ACC112 (cell line): ENCODE measurements at regions not wholly inside any gene's neighbourhood (a gene's known extent, or its start where the extent isn't known, plus 50 kb on each side); places are given as distances from the start of the nearest gene placed in this dataset.

Experiments
- H2AFZ ChIP-seq: fragments of 200-600 bp; sonication (generic); one replicate; pipeline ENCODE4 v1.6.0; 2017; ENCODE audit warnings: antibody characterized with exemption, low read length; ENCODE audit not compliant: unreplicated experiment
- H3K27ac ChIP-seq: fragments of 200-600 bp; sonication (generic); 2 replicates; pipeline ENCODE4 v1.5.1; 2014; ENCODE audit warnings: low read depth, mild to moderate bottlenecking, antibody characterized with exemption, low read length, moderate library complexity
- H3K27me3 ChIP-seq: fragments of 200-600 bp; sonication (generic); 2 replicates; pipeline ENCODE4 v1.6.1; 2014; ENCODE audit warnings: mild to moderate bottlenecking, antibody characterized with exemption, low read length, moderate library complexity, mixed read lengths; ENCODE audit not compliant: insufficient read depth
- H3K36me3 ChIP-seq: fragments of 200-600 bp; sonication (generic); 2 replicates; pipeline ENCODE4 v1.6.1; 2016; ENCODE audit warnings: mild to moderate bottlenecking, antibody characterized with exemption, low read length, moderate library complexity, mixed read lengths; ENCODE audit not compliant: insufficient read depth
- H3K4me1 ChIP-seq: fragments of 200-600 bp; sonication (generic); one replicate; pipeline ENCODE4 v1.6.1; 2016; ENCODE audit warnings: low read length, mixed read lengths; ENCODE audit not compliant: insufficient read depth, unreplicated experiment, control insufficient read depth
- H3K4me3 ChIP-seq: fragments of 200-600 bp; sonication (generic); 2 replicates; pipeline ENCODE4 v1.5.1; 2014; ENCODE audit warnings: mild to moderate bottlenecking, low read depth, low read length
- H3K79me2 ChIP-seq: fragments of 200-600 bp; sonication (generic); one replicate; pipeline ENCODE4 v1.6.0; 2016; ENCODE audit warnings: low read length; ENCODE audit not compliant: control insufficient read depth, unreplicated experiment, insufficient read depth

DNA sequence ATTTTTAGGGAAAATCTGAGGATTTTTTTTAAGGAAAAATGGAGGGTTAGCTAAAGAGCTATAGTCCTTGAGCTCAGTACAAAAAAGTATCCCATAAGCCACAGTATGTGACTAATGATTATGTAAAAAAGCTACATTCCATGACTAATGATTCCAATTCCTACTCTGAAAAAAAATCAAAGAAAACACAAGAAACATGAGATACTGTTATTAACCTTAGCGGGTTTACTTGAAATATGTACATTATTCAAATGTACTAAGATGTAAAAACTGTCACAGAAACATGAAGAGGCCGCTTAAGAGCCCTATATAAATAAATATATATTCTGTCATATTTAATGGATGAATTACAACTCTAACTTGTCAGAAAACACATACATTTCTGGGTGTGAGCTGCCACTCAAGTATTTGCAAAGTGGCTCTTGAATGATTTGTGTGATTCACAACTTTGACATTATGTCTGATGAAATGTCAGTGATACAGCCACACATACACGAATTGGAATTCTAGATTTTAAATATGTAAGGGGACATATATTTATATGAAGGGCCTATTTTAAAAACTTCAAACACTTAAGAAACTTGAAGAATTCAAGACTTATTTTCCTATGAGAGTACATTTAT, 518.7 kb upstream of the SUCLG2 start:
- Histone ChIP-seq H2AFZ (no peak overlapping the region), H3K4me1 (no peaks in the 10 kb centered on the region), H3K36me3 (no peaks in the 10 kb centered on the region), H3K4me3 (no peak overlapping the region), H3K27ac (no peak overlapping the region), H3K27me3 (no peaks in the 10 kb centered on the region), H3K79me2 (no peaks in the 10 kb centered on the region)

DNA sequence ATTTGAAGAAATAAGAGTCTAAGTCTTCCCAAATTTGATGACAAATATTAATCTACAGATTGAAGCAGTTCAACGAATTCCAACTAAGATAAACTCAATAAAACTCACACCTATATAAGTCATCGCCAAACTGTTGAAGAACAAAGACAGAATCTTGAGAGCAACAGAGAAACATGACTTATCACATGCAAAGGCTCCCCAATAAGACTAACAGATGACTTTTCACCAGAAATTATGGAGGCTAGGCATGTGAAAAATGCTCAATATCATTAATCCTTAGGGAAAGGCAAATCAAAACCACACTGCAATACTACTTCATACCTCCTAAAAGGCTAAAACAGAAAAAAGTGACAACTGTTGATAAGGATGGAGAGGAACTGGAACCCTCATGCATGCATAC, 517.6 kb upstream of the SUCLG2 start:
- Histone ChIP-seq H2AFZ (no peak overlapping the region), H3K36me3 (no peaks in the 10 kb centered on the region), H3K4me3 (no peak overlapping the region), H3K4me1 (no peaks in the 10 kb centered on the region), H3K79me2 (no peaks in the 10 kb centered on the region), H3K27ac (no peak overlapping the region), H3K27me3 (no peaks in the 10 kb centered on the region)

DNA sequence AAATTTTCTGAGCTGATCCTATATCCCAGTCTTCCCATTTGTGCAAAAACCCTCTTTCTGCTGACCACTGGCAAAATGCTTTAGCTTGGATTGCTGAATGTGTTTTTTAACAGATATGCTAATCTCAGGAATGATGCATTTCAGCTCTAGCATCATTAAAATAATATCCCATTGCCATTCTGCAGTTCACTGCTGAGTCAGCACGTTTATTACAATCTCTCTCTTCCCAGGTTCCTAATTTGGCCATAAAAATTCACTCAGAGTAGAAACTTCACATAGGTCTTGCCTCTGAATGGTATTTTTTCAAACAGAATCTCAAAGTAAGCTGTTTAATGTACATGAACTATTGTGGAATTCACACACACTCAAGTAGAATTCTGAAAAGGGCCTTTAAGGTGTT, 509.6 kb upstream of the SUCLG2 start:
- no peak overlapping the region for H3K4me3 ChIP-seq

DNA sequence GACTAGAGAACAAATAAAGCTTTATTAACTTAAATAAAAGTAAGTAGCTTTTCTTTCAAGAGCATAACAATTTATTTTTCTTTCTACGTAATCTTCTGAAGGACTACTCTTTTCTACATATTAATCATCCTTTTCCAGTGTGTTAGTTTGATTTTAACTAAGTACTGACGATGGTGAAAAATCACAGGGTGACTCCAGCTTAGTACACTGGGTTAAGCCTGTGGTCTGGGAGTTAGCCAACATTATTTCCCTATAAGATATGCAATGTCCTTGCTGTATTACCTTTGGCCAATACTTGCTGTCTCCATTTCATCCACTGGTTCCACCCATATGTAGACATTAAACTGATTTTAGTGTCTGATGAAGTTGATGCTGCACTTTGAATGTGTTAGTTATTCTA, 508.6 kb upstream of the SUCLG2 start:
- Histone ChIP-seq H3K27me3 (no peaks in the 10 kb centered on the region), H3K79me2 (no peaks in the 10 kb centered on the region), H3K4me3 (no peak overlapping the region), H3K27ac (no peak overlapping the region), H2AFZ (no peak overlapping the region), H3K4me1 (no peaks in the 10 kb centered on the region), H3K36me3 (no peaks in the 10 kb centered on the region)

More for the DNA sequence above, 509.6 kb upstream of the SUCLG2 start:
- Histone ChIP-seq H3K79me2 (no peaks in the 10 kb centered on the region), H2AFZ (no peak overlapping the region), H3K27ac (no peak overlapping the region), H3K4me1 (no peaks in the 10 kb centered on the region), H3K27me3 (no peaks in the 10 kb centered on the region), H3K36me3 (no peaks in the 10 kb centered on the region)

DNA sequence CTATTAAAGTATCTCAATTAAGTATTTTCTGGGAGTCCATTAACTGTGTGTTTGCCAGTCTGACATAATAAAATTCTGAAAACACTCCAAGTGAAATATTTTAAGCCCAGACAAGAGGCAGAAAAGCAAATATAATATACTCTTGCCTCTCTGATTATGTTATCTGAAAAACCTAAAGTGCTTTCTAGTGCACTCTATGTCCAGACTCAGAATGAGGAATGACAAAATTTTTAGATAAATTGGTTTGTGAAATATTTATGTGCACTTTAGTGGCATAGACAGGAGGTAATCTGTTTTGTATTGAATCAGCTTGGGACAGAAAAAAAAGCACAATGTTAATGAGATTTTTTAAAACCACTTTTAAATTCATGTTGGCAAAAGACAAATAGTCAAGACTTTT, 508.2 kb upstream of the SUCLG2 start:
- no peaks in the 10 kb centered on the region for H3K27me3 ChIP-seq
- no peaks in the 10 kb centered on the region for H3K4me1 ChIP-seq
- no peaks in the 10 kb centered on the region for H3K36me3 ChIP-seq
- H3K4me3 ChIP-seq: no peak overlapping the region
- no peak overlapping the region for H2AFZ ChIP-seq
- H3K79me2 ChIP-seq: no peaks in the 10 kb centered on the region
- H3K27ac ChIP-seq: no peak overlapping the region

DNA sequence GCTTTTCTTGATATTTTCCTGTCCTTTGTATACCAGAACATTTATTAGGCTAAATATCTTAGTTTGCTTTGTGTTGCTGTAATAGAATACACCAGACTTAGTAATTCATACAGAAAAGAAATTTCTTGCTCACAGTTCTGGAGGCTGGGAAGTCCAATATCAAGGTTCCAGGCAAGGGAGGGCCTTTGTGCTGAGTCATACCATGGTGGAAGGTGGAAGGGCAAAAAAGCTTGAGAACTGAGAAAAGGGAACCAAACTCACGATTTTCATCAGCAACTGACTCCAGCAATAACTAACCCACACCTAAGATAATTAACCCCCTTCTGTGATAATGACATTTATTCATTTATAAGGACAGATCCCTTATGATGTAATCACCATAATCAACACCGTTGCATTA, 496.9 kb upstream of the SUCLG2 start:
- Histone ChIP-seq H3K4me3 (no peak overlapping the region), H3K36me3 (no peaks in the 10 kb centered on the region), H3K27ac (no peak overlapping the region)

DNA sequence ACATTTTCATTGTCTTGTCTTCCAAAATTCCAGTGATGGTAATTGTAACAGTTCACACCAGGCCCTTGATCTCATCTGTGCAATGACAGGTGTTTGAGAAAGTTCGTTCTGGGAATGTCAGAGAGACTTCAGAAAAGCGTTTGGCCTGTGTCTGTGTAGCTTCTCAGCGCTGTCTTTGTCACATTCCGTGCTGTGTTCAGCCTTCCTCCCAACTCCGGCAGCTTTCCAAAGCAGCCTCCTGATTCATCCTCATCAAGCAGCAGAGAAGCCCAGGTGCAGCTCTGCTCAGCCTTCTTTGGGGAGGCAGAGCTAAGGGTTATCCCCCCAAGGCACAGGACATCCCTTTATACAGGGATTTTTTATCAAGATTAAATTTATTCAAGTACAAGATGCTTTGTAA, 494.0 kb upstream of the SUCLG2 start:
- Histone ChIP-seq H3K36me3 (no peaks in the 10 kb centered on the region), H3K4me3 (no peak overlapping the region), H3K27me3 (no peaks in the 10 kb centered on the region), H3K27ac (no peak overlapping the region), H3K4me1 (no peaks in the 10 kb centered on the region), H2AFZ (no peak overlapping the region), H3K79me2 (no peaks in the 10 kb centered on the region)

More for the DNA sequence above, 496.9 kb upstream of the SUCLG2 start:
- H3K79me2 ChIP-seq: no peaks in the 10 kb centered on the region
- H2AFZ ChIP-seq: no peak overlapping the region
- H3K4me1 ChIP-seq: no peaks in the 10 kb centered on the region
- no peaks in the 10 kb centered on the region for H3K27me3 ChIP-seq

DNA sequence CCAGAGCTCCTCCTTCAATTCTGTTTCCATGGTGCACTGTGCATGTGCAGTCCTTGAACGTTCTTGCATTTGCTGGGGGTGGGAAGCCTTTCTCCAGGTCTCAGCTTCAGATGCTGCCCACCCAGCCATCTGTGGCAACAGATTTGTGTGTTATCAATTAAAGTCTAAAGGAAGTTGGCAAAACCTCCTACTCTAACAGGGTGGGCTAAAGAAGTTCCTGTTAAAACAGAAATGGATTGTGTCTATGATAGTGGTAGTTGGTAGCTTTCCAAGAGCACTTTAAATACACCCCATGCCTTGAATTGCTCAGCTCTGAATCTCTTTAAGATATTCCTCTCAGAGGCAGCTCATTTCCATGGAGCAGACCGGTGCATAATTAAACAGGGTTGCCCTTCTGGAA, 488.0 kb upstream of the SUCLG2 start:
- H3K27me3 ChIP-seq: no peaks in the 10 kb centered on the region

DNA sequence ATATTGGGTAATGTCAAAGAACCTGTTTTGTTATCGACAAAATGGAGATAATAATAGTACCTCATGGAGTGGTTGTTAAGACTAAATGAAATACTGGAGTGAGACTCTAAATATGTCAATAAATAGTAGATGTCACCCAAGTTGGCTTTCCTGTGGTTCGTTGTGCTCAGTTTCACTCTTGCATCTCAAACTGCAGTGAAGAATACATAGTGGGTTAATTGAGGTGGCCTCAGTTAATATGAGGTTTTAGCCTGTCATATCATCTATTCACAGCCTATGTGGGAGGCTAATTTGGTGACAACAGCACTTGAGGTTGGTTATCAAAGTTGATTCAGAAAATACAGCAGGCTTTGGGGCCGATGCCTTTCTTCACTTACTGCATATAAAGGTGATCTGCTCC, 485.5 kb upstream of the SUCLG2 start:
- H3K4me1 ChIP-seq: no peaks in the 10 kb centered on the region
- no peaks in the 10 kb centered on the region for H3K36me3 ChIP-seq
- H3K79me2 ChIP-seq: no peaks in the 10 kb centered on the region
- no peak overlapping the region for H2AFZ ChIP-seq
- H3K27me3 ChIP-seq: no peaks in the 10 kb centered on the region
- no peak overlapping the region for H3K27ac ChIP-seq
- H3K4me3 ChIP-seq: no peak overlapping the region

More for the DNA sequence above, 488.0 kb upstream of the SUCLG2 start:
- H3K4me3 ChIP-seq: no peak overlapping the region
- no peaks in the 10 kb centered on the region for H3K4me1 ChIP-seq
- H3K27ac ChIP-seq: no peak overlapping the region
- H3K79me2 ChIP-seq: no peaks in the 10 kb centered on the region
- no peak overlapping the region for H2AFZ ChIP-seq
- H3K36me3 ChIP-seq: no peaks in the 10 kb centered on the region

DNA sequence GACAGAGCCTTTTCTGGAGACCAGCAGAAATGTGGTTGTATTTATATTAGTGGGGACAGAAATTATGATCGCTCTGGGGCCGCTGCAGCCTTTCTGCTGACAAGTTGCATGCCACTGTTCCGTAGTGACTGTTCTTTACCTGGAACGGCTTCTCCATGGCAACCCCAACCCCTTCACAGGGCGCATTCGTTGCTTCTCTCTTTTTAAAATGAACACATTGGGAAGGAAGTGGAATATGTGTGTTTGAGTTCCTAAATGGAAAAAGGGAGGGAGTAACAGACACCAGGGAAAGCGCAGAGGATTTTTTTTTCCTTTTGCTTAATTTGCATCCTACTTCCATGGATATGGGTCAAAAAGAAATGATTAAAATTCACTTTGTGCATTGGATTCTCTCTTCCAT, 482.0 kb upstream of the SUCLG2 start:
- H3K79me2 ChIP-seq: no peaks in the 10 kb centered on the region
- H3K4me1 ChIP-seq: no peaks in the 10 kb centered on the region
- H3K27ac ChIP-seq: no peak overlapping the region
- no peak overlapping the region for H2AFZ ChIP-seq
- H3K4me3 ChIP-seq: no peak overlapping the region
- no peaks in the 10 kb centered on the region for H3K27me3 ChIP-seq
- no peaks in the 10 kb centered on the region for H3K36me3 ChIP-seq

DNA sequence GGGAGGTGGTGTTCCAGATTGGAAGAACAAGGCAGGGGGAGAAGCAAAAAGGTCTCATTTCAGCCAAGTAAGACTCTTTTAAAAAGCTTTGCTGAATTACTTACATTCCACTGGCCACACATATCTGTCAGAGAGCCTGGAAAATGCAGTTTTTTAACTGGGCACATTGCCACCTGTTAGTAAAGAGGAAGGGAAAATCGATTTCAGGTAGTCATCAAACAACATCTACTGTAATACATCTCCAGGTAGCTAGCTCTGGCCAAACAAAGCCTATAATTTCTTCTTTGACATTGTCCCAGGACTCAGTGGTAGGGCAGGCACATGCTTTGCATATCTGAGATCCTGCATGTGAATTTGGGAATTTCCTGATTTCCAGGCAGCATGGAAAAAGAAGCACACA, 480.7 kb upstream of the SUCLG2 start:
- Histone ChIP-seq H2AFZ (no peak overlapping the region), H3K4me1 (no peaks in the 10 kb centered on the region), H3K4me3 (no peak overlapping the region), H3K27me3 (no peaks in the 10 kb centered on the region), H3K27ac (no peak overlapping the region), H3K79me2 (no peaks in the 10 kb centered on the region), H3K36me3 (no peaks in the 10 kb centered on the region)
